Esophagus squamous epithelium (tissue), 4 donors: ENCODE measurements at regions not wholly inside any gene's neighbourhood (a gene's known extent, or its start where the extent isn't known, plus 50 kb on each side); places are given as distances from the start of the nearest gene placed in this dataset.

Source experiments
- POLR2A ChIP-seq, 4 donors: fragments of 450-650 bp; IDR thresholded peaks; one replicate each; pipeline ENCODE4 v1.6.1; 2017; ENCODE audit warnings: antibody characterized with exemption in 4 of 4, mild to moderate bottlenecking in 4 of 4, moderate library complexity in 3 of 4
- TF ChIP-seq, protein P1 (sequence below), 6 experiments: fragments of 450-650 bp in 4 of 6; fragments of 200-600 bp in 2 of 6; sonication (generic) in 2 of 6; IDR thresholded peaks; one replicate each; pipeline ENCODE4 v1.5.1; 2016 to 2019; ENCODE audit warnings: antibody characterized with exemption in 6 of 6, mild to moderate bottlenecking in 4 of 6, moderate library complexity in 4 of 6

DNA sequence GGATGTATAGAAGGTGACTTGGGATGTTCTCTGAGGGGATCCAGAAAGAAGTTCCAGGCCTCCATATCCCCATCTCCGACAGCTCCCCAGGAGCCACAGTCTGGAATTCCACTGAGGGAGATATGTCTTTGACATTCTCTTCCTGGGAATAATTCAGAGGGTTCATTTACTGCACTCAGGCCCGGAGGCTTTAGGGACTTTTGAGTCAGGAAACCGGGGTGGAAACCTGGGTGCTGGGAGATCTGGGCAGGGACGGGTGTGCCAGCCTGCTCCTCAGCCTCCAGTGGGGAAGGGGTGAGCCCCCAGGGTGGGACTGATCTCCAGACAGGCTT is 147.7 kb downstream of the SMAD6 start:
- TF ChIP-seq, protein P1, sequence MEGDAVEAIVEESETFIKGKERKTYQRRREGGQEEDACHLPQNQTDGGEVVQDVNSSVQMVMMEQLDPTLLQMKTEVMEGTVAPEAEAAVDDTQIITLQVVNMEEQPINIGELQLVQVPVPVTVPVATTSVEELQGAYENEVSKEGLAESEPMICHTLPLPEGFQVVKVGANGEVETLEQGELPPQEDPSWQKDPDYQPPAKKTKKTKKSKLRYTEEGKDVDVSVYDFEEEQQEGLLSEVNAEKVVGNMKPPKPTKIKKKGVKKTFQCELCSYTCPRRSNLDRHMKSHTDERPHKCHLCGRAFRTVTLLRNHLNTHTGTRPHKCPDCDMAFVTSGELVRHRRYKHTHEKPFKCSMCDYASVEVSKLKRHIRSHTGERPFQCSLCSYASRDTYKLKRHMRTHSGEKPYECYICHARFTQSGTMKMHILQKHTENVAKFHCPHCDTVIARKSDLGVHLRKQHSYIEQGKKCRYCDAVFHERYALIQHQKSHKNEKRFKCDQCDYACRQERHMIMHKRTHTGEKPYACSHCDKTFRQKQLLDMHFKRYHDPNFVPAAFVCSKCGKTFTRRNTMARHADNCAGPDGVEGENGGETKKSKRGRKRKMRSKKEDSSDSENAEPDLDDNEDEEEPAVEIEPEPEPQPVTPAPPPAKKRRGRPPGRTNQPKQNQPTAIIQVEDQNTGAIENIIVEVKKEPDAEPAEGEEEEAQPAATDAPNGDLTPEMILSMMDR (IDR thresholded peaks at IDR 0.05) = no peak
- no peak for TF ChIP-seq POLR2A (IDR thresholded peaks at IDR 0.05)
